OCI-LY1 (cell line): ENCODE measurements at regions not wholly inside any gene's neighbourhood (a gene's known extent, or its start where the extent isn't known, plus 50 kb on each side); places are given as distances from the start of the nearest gene placed in this dataset.

Experiments used
- H2AFZ ChIP-seq: fragments of 200-600 bp; sonication (generic), shearing (Covaris generic); 2 replicates; pipeline ENCODE4 v1.6.0; 2014; ENCODE audit warnings: antibody characterized with exemption, mild to moderate bottlenecking, low read length
- H3F3A ChIP-seq: fragments of 200-600 bp; sonication (generic), shearing (Covaris generic); 2 replicates; pipeline ENCODE4 v1.6.0; 2014; ENCODE audit warnings: mild to moderate bottlenecking, antibody characterized with exemption, low read length, moderate library complexity; ENCODE audit not compliant: insufficient read depth
- H3K27ac ChIP-seq: fragments of 200-600 bp; sonication (generic); 2 replicates; pipeline ENCODE4 v1.5.1; 2014; ENCODE audit warnings: low read length, mixed run types, mild to moderate bottlenecking, low read depth; ENCODE audit not compliant: poor library complexity, severe bottlenecking
- H3K27me3 ChIP-seq: fragments of 200-600 bp; sonication (generic); 2 replicates; pipeline ENCODE4 v1.6.0; 2014; ENCODE audit warnings: antibody characterized with exemption, mild to moderate bottlenecking, low read length, moderate library complexity; ENCODE audit not compliant: insufficient read depth
- H3K36me3 ChIP-seq: fragments of 200-600 bp; sonication (generic); 2 replicates; pipeline ENCODE4 v1.6.1; 2014; ENCODE audit warnings: mild to moderate bottlenecking, antibody characterized with exemption, low read length, moderate library complexity, mixed read lengths; ENCODE audit not compliant: insufficient read depth
- H3K4me1 ChIP-seq: fragments of 200-600 bp; sonication (generic); 2 replicates; pipeline ENCODE4 v1.5.1; 2014; ENCODE audit warnings: mild to moderate bottlenecking, low read length, moderate library complexity; ENCODE audit not compliant: insufficient read depth, severe bottlenecking
- H3K4me2 ChIP-seq: fragments of 200-600 bp; sonication (generic), shearing (Covaris generic); 2 replicates; pipeline ENCODE4 v1.6.1; 2014; ENCODE audit warnings: low read length
- H3K4me3 ChIP-seq: fragments of 200-600 bp; sonication (generic); 2 replicates; pipeline ENCODE4 v1.5.1; 2014; ENCODE audit warnings: low read length, low read depth, mild to moderate bottlenecking, mixed read lengths; ENCODE audit not compliant: poor library complexity, severe bottlenecking
- H3K79me2 ChIP-seq: fragments of 200-600 bp; shearing (Covaris generic); 2 replicates; pipeline ENCODE4 v1.6.1; 2016; ENCODE audit warnings: mixed run types, low read length, mixed read lengths; ENCODE audit not compliant: insufficient read depth
- H3K9ac ChIP-seq: fragments of 200-600 bp; sonication (generic), shearing (Covaris generic); 2 replicates; pipeline ENCODE4 v1.6.1; 2014; ENCODE audit warnings: mild to moderate bottlenecking, low read length, mixed read lengths
- H3K9me2 ChIP-seq: fragments of 200-600 bp; sonication (generic), shearing (Covaris generic); 2 replicates; pipeline ENCODE4 v1.6.1; 2014; ENCODE audit warnings: low read depth, mild to moderate bottlenecking, low read length, mixed read lengths
- H3K9me3 ChIP-seq: fragments of 200-600 bp; shearing (Covaris generic); 2 replicates; pipeline ENCODE4 v1.6.1; 2014; ENCODE audit warnings: low read length, mixed read lengths
- H4K20me1 ChIP-seq: fragments of 200-600 bp; sonication (generic), shearing (Covaris generic); 2 replicates; pipeline ENCODE4 v1.6.0; 2016; ENCODE audit warnings: mild to moderate bottlenecking, low read length; ENCODE audit not compliant: insufficient read depth
- EZH2 ChIP-seq: fragments of 200-600 bp; sonication (generic), shearing (Covaris generic); IDR thresholded peaks from 2 replicates; pipeline ENCODE4 v1.8.0; 2017; ENCODE audit warnings: borderline replicate concordance, mixed run types, mild to moderate bottlenecking, antibody characterized with exemption, low read length, moderate library complexity, mixed read lengths
- TF ChIP-seq, protein P1 (sequence below): fragments of 200-600 bp; sonication (generic), shearing (Covaris generic); IDR thresholded peaks from 2 replicates; pipeline ENCODE4 v1.5.1; 2017; ENCODE audit warnings: mild to moderate bottlenecking, antibody characterized with exemption, low read length, moderate library complexity, mixed read lengths

DNA sequence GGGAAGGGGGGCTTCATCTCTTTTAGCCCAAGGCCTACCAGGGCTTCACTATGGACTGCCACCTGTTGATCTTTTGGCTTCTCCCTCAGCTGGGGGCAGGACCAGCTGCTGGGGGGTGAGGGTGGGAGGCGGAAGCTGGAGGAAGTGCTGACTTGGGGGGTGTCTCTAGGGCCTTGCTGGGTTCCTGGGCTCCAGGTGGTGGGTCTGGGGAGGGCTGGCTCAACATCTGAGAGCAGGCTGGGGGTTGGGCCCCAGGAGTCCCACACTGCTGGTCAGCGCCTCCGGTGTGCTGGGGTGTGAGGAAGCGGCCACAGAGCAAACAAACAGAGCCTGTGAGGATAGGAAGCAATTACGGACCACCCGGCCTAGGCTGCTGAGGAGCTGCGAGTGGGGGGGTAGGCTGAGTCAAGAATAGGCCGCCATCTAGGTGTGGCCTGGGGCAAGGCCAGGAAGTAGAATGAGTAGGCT is 85.7 kb downstream of the EFNB1 start:
- TF ChIP-seq, protein P1, sequence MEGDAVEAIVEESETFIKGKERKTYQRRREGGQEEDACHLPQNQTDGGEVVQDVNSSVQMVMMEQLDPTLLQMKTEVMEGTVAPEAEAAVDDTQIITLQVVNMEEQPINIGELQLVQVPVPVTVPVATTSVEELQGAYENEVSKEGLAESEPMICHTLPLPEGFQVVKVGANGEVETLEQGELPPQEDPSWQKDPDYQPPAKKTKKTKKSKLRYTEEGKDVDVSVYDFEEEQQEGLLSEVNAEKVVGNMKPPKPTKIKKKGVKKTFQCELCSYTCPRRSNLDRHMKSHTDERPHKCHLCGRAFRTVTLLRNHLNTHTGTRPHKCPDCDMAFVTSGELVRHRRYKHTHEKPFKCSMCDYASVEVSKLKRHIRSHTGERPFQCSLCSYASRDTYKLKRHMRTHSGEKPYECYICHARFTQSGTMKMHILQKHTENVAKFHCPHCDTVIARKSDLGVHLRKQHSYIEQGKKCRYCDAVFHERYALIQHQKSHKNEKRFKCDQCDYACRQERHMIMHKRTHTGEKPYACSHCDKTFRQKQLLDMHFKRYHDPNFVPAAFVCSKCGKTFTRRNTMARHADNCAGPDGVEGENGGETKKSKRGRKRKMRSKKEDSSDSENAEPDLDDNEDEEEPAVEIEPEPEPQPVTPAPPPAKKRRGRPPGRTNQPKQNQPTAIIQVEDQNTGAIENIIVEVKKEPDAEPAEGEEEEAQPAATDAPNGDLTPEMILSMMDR = no peak
- TF ChIP-seq EZH2 = no peak

DNA sequence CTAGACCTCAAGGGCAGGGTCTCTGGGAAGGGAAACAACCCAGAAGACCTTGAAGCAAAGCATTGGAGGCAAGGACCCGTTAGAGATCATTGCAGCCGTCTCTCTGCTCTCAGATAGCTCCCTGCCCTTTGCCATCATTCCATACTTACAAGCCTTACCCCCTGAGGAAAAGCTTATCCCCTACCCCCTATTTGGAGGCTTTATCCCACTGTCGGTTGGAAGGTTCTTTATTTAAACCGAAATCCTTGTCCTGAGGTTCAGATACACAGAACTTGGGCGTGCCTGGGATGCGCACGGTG is 84.4 kb downstream of the EFNB1 start:
- Histone ChIP-seq H3K27me3 (no peaks in the 10 kb centered on the region), H3K9me3 (no peaks in the 10 kb centered on the region), H4K20me1 (no peaks in the 10 kb centered on the region), H3K9me2 (no peaks in the 10 kb centered on the region), H3K9ac (no peak overlapping the region), H3K27ac (no peak overlapping the region), H3K4me3 (no peak overlapping the region), H3K4me2 (no peak overlapping the region), H3K79me2 (no peaks in the 10 kb centered on the region), H2AFZ (no peak overlapping the region), H3K36me3 (no peaks in the 10 kb centered on the region), H3K4me1 (no peaks in the 10 kb centered on the region), H3F3A (no peaks in the 10 kb centered on the region)
- TF ChIP-seq EZH2 = no peak
- TF ChIP-seq, protein P1 = no peak

More for the DNA sequence above, 85.7 kb downstream of the EFNB1 start:
- no peaks in the 10 kb centered on the region for H3K4me1 ChIP-seq
- H4K20me1 ChIP-seq = no peaks in the 10 kb centered on the region
- H3K79me2 ChIP-seq = no peaks in the 10 kb centered on the region
- no peak overlapping the region for H3K4me3 ChIP-seq
- H3F3A ChIP-seq = no peaks in the 10 kb centered on the region
- H2AFZ ChIP-seq = no peak overlapping the region
- H3K4me2 ChIP-seq = no peak overlapping the region
- H3K9me3 ChIP-seq = no peaks in the 10 kb centered on the region
- no peaks in the 10 kb centered on the region for H3K27me3 ChIP-seq
- H3K27ac ChIP-seq = no peak overlapping the region
- H3K9ac ChIP-seq = no peak overlapping the region
- no peaks in the 10 kb centered on the region for H3K9me2 ChIP-seq
- no peaks in the 10 kb centered on the region for H3K36me3 ChIP-seq

DNA sequence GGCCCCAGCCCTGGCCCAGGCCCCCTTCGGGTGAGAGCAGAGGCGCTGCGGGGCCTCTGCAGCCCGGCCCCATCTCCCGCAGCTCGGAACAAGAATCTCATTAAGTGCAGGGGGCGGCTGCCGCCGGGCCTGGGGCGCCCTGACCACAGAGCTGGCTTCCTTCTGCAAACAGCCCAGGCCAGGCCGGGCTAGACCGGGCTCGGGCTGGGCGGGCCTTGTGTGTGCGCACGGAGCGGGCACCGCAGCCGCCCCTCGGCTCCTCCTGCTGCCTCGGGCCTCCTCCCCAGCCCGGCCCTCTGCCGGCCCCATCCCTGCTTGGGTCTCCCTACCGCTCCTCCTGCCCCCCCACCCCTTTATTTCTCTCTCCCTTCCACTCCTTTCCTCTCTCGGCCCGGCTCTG is 83.3 kb downstream of the EFNB1 start:
- H2AFZ ChIP-seq = no peak overlapping the region
- TF ChIP-seq EZH2 = no peak
- TF ChIP-seq, protein P1 = no peak
- no peak overlapping the region for H3K4me3 ChIP-seq
- no peak overlapping the region for H3K4me2 ChIP-seq
- H3K9me2 ChIP-seq = no peaks in the 10 kb centered on the region
- H3K4me1 ChIP-seq = no peaks in the 10 kb centered on the region
- H3K27ac ChIP-seq = no peak overlapping the region
- no peaks in the 10 kb centered on the region for H3K36me3 ChIP-seq
- no peaks in the 10 kb centered on the region for H3K9me3 ChIP-seq
- H3K9ac ChIP-seq = no peak overlapping the region
- no peaks in the 10 kb centered on the region for H3K79me2 ChIP-seq
- H4K20me1 ChIP-seq = no peaks in the 10 kb centered on the region
- H3F3A ChIP-seq = no peaks in the 10 kb centered on the region
- H3K27me3 ChIP-seq = no peaks in the 10 kb centered on the region
